ENCODE measurements at regions not wholly inside any gene's neighbourhood (a gene's known extent, or its start where the extent isn't known, plus 50 kb on each side); places are given as distances from the start of the nearest gene placed in this dataset.

DNA sequence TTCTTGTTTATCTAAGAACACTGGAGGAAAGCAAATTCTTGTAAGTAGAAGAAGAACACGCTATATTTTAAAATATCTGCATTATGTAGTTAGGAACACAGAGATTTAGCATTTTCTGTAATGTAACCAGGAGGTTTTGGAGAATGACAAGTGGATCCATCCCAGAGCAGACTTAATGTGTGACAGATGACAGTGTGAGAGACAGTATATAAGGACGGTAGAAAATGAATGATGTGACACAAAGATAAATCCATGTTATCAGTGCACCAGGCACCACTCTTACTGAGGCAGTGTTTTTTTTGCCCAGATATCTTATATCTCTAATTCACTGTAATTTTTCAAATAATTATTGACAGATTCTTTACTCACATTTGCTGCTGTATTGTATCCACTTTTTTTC lies 239.0 kb upstream of the KCNN2 start:
- Histone ChIP-seq H3K4me2 (ENCODE audit: low read length) (no peak overlapping the region), H3K4me1 (ENCODE audit: control insufficient read depth in 1 of 2, insufficient read depth in 2 of 2, low read length in 2 of 2) (no peaks in the 10 kb centered on the region), H3K9me2 (ENCODE audit: insufficient read depth) (no peaks in the 10 kb centered on the region), H3K27ac (ENCODE audit: low read depth, low read length) (no peak overlapping the region), H3K36me3 (ENCODE audit: control insufficient read depth in 1 of 2, insufficient read depth in 2 of 2, low read length in 2 of 2) (no peaks in the 10 kb centered on the region), H3K9ac (ENCODE audit: low read length) (no peak overlapping the region), H2AFZ (ENCODE audit: low read depth, low read length, poor library complexity, severe bottlenecking) (no peak overlapping the region), H4K20me1 (ENCODE audit: insufficient read depth) (no peaks in the 10 kb centered on the region; the same call in 1 of the 2 replicates), H3K79me2 (ENCODE audit: insufficient read depth, low read length) (no peaks in the 10 kb centered on the region), H3K9me3 (ENCODE audit: control insufficient read depth in 1 of 2, insufficient read depth in 1 of 2, low read depth in 1 of 2, low read length in 2 of 2) (no peaks in the 10 kb centered on the region), H3K27me3 (ENCODE audit: insufficient read depth, low read length) (0 out of 2 replicates have a peak, but pooled peaks cover 4% of the 10 kb centered on the region), H3K4me3 (replicated peaks in 1 of 2; ENCODE audit: low read depth in 1 of 2, low read length in 2 of 2) (no peak overlapping the region)
- ATAC-seq = no peak
- POLR2A ChIA-PET = no interaction called here
- no peak for DNase-seq (ENCODE audit: low read depth, low spot score)
- TF ChIP-seq TCF7L2 (IDR thresholded peaks at IDR 0.05; ENCODE audit: borderline replicate concordance, extremely low read depth, insufficient read depth, insufficient read length) (no peak), POLR2A (IDR thresholded peaks at IDR 0.05; ENCODE audit: borderline replicate concordance, extremely low read depth, insufficient read depth, insufficient read length) (no peak), EZH2 (IDR thresholded peaks at IDR 0.05) (no peak), RAD21 (IDR thresholded peaks at IDR 0.05; ENCODE audit: low read depth) (no peak), EZH2phosphoT487 (IDR thresholded peaks at IDR 0.05; ENCODE audit: borderline replicate concordance) (no peak), CBX3 (IDR thresholded peaks at IDR 0.05; ENCODE audit: low read depth) (no peak), ELF1 (IDR thresholded peaks at IDR 0.05; ENCODE audit: borderline replicate concordance, low read depth) (no peak), FOSL1 (IDR thresholded peaks at IDR 0.05; ENCODE audit: low read depth) (no peak), JUND (IDR thresholded peaks at IDR 0.05) (no peak), SIN3A (IDR thresholded peaks at IDR 0.05; ENCODE audit: low read depth) (no peak), POLR2AphosphoS5 (IDR thresholded peaks at IDR 0.05; ENCODE audit: low read depth, low read length) (no peak)
- TF ChIP-seq, protein P1, sequence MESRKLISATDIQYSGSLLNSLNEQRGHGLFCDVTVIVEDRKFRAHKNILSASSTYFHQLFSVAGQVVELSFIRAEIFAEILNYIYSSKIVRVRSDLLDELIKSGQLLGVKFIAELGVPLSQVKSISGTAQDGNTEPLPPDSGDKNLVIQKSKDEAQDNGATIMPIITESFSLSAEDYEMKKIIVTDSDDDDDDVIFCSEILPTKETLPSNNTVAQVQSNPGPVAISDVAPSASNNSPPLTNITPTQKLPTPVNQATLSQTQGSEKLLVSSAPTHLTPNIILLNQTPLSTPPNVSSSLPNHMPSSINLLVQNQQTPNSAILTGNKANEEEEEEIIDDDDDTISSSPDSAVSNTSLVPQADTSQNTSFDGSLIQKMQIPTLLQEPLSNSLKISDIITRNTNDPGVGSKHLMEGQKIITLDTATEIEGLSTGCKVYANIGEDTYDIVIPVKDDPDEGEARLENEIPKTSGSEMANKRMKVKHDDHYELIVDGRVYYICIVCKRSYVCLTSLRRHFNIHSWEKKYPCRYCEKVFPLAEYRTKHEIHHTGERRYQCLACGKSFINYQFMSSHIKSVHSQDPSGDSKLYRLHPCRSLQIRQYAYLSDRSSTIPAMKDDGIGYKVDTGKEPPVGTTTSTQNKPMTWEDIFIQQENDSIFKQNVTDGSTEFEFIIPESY (IDR thresholded peaks at IDR 0.05; ENCODE audit: extremely low read depth, insufficient replicate concordance, low read length) = no peak
- TF ChIP-seq, protein P2, sequence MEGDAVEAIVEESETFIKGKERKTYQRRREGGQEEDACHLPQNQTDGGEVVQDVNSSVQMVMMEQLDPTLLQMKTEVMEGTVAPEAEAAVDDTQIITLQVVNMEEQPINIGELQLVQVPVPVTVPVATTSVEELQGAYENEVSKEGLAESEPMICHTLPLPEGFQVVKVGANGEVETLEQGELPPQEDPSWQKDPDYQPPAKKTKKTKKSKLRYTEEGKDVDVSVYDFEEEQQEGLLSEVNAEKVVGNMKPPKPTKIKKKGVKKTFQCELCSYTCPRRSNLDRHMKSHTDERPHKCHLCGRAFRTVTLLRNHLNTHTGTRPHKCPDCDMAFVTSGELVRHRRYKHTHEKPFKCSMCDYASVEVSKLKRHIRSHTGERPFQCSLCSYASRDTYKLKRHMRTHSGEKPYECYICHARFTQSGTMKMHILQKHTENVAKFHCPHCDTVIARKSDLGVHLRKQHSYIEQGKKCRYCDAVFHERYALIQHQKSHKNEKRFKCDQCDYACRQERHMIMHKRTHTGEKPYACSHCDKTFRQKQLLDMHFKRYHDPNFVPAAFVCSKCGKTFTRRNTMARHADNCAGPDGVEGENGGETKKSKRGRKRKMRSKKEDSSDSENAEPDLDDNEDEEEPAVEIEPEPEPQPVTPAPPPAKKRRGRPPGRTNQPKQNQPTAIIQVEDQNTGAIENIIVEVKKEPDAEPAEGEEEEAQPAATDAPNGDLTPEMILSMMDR (IDR thresholded peaks at IDR 0.05 in 2 of 3, conservative IDR thresholded peaks at IDR 0.05 in 1 of 3; ENCODE audit: borderline replicate concordance in 1 of 3, insufficient read depth in 1 of 3, low read depth in 2 of 3, low read length in 2 of 3) = no peak
- TF ChIP-seq, protein P3, sequence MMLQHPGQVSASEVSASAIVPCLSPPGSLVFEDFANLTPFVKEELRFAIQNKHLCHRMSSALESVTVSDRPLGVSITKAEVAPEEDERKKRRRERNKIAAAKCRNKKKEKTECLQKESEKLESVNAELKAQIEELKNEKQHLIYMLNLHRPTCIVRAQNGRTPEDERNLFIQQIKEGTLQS (IDR thresholded peaks at IDR 0.05) = no peak
- TF ChIP-seq, protein P4, sequence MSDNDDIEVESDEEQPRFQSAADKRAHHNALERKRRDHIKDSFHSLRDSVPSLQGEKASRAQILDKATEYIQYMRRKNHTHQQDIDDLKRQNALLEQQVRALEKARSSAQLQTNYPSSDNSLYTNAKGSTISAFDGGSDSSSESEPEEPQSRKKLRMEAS (IDR thresholded peaks at IDR 0.05) = no peak
- intact Hi-C loops (cut with micrococcal nuclease) = no loop called here
- CTCF ChIA-PET = no interaction called here
- RAD21 ChIA-PET (ENCODE audit: low non-redundant PET in 1 of 2, low total read pairs in 2 of 2, uncharacterized antibody in 2 of 2, unreplicated experiment in 2 of 2) = no interaction called here
- BruUV-seq (replicated peaks) = no TSS peak
